A673 (cell line): ENCODE measurements at regions not wholly inside any gene's neighbourhood (a gene's known extent, or its start where the extent isn't known, plus 50 kb on each side); places are given as distances from the start of the nearest gene placed in this dataset.
A peak's percentile ranks its signal among the peaks of the same experiment; 100 is the strongest.

Experiments used
- BruUV-seq: library from RNA; stranded (reverse); fragments of 400-500 nt; replicated peaks from 2 replicates; lab custom pipeline; 2021; lab: Mats Ljungman, UMichigan
- CTCF ChIA-PET: fragments of 300-600 bp; sonication (Branson Sonifier 250); formaldehyde crosslinking; loops from one replicate; lab custom pipeline; 2022; ENCODE audit warnings: antibody characterized with exemption; lab: Charles Lee
- POLR2A ChIA-PET: fragments of 300-600 bp; sonication (Branson Sonifier 250); formaldehyde crosslinking; loops from one replicate; lab custom pipeline; 2022; ENCODE audit warnings: antibody characterized with exemption; ENCODE audit not compliant: low non-redundant PET; lab: Charles Lee
- DNase-seq: peaks from one replicate; pipeline ENCODE4 v3.0.0-alpha.2; 2015; ENCODE audit warnings: low spot score
- H3K27ac ChIP-seq: fragments of 200-600 bp; sonication (generic); 2 replicates; pipeline ENCODE4 v1.5.1; 2016; ENCODE audit warnings: mixed run types, low read depth, mild to moderate bottlenecking, mixed read lengths, antibody characterized with exemption, low read length; ENCODE audit not compliant: poor library complexity, severe bottlenecking
- H3K27me3 ChIP-seq: fragments of 200-600 bp; sonication (generic); replicated peaks from 2 replicates; pipeline ENCODE4 v1.6.1; 2017; ENCODE audit warnings: mixed run types, low read depth, mild to moderate bottlenecking, mixed read lengths, antibody characterized with exemption, low read length; ENCODE audit not compliant: insufficient read depth, poor library complexity
- H3K36me3 ChIP-seq: fragments of 200-600 bp; sonication (generic); 2 replicates; pipeline ENCODE4 v1.6.1; 2016; ENCODE audit warnings: mixed run types, mild to moderate bottlenecking, mixed read lengths, antibody characterized with exemption, low read length; ENCODE audit not compliant: insufficient read depth, poor library complexity, severe bottlenecking
- H3K4me1 ChIP-seq: fragments of 200-600 bp; sonication (generic); 2 replicates; pipeline ENCODE4 v1.6.1; 2017; ENCODE audit warnings: mixed run types, mild to moderate bottlenecking, mixed read lengths, antibody characterized with exemption, low read length; ENCODE audit not compliant: insufficient read depth, poor library complexity, severe bottlenecking
- H3K4me3 ChIP-seq: fragments of 200-600 bp; sonication (generic); 2 replicates; pipeline ENCODE4 v1.5.1; 2016; ENCODE audit warnings: low read depth, mixed run types, mild to moderate bottlenecking, mixed read lengths, low read length; ENCODE audit not compliant: poor library complexity, severe bottlenecking
- H3K9me3 ChIP-seq: fragments of 200-600 bp; sonication (generic); 2 replicates; pipeline ENCODE4 v1.6.1; 2016; ENCODE audit warnings: mixed run types, low read depth, mild to moderate bottlenecking, mixed read lengths, antibody characterized with exemption, low read length; ENCODE audit not compliant: poor library complexity, severe bottlenecking
- CTCF ChIP-seq: fragments of 300-800, 200-600 bp; sonication (generic); conservative IDR thresholded peaks from 2 replicates; pipeline ENCODE4 v1.5.1; 2017; ENCODE audit warnings: low read depth, mild to moderate bottlenecking, antibody characterized with exemption, low read length, moderate library complexity, mixed read lengths
- EZH2 ChIP-seq: fragments of 200-600 bp; sonication (generic); IDR thresholded peaks from 2 replicates; pipeline ENCODE4 v1.6.1; 2017; ENCODE audit warnings: borderline replicate concordance, low read depth, mild to moderate bottlenecking, mixed read lengths, antibody characterized with exemption, low read length; ENCODE audit not compliant: poor library complexity, severe bottlenecking
- intact Hi-C: fragments of 100-400 bp; cut with micrococcal nuclease; formaldehyde crosslinking; loops from one replicate; pipeline ENCODE4 v1.10.0; 2022; ENCODE audit not compliant: unreplicated experiment

GRCh38 chr5:13278811-13279210 is 665.7 kb downstream of the DNAH5 start:
- no peak for DNase-seq
- BruUV-seq, result no TSS peak
- CTCF ChIA-PET, result no interaction called here
- POLR2A ChIA-PET, result no interaction called here
- intact Hi-C loops, result no loop called here
- no peak overlapping the region for H3K4me3 ChIP-seq
- no peaks in the 10 kb centered on the region for H3K4me1 ChIP-seq
- no peak overlapping the region for H3K27ac ChIP-seq
- no peaks in the 10 kb centered on the region for H3K36me3 ChIP-seq
- H3K9me3 ChIP-seq, result peaks cover 33% of the 10 kb centered on the region
- TF ChIP-seq CTCF (no peak), EZH2 (no peak)
- H3K27me3 ChIP-seq, result no peaks in the 10 kb centered on the region

GRCh38 chr5:13278148-13278547 is 666.3 kb downstream of the DNAH5 start:
- no TSS peak for BruUV-seq
- intact Hi-C loops, result no loop called here
- CTCF ChIA-PET, result no interaction called here

GRCh38 chr5:13276156-13276555 is 668.3 kb downstream of the DNAH5 start:
- intact Hi-C loops, result no loop called here
- H3K27ac ChIP-seq, result no peak overlapping the region
- ChIA-PET POLR2A (no interaction called here), CTCF (no interaction called here)
- H3K9me3 ChIP-seq, result peaks cover 37% of the 10 kb centered on the region
- BruUV-seq, result no TSS peak
- no peaks in the 10 kb centered on the region for H3K4me1 ChIP-seq
- H3K36me3 ChIP-seq, result no peaks in the 10 kb centered on the region
- H3K4me3 ChIP-seq, result no peak overlapping the region
- no peak for DNase-seq
- TF ChIP-seq CTCF (no peak), EZH2 (no peak)
- H3K27me3 ChIP-seq, result no peaks in the 10 kb centered on the region

More at GRCh38 chr5:13278148-13278547, 666.3 kb downstream of the DNAH5 start:
- TF ChIP-seq EZH2, result no peak
- 0 out of 2 replicates have a peak, but pooled peaks have one; percentile 29 for TF ChIP-seq CTCF
- DNase-seq, result peak; percentile 0
- Histone ChIP-seq H3K27ac (no peak overlapping the region), H3K27me3 (no peaks in the 10 kb centered on the region), H3K4me3 (no peak overlapping the region), H3K36me3 (no peaks in the 10 kb centered on the region), H3K4me1 (no peaks in the 10 kb centered on the region), H3K9me3 (peaks cover 35% of the 10 kb centered on the region)
- POLR2A ChIA-PET, result no interaction called here
